Stimulated activated memory B cell treated with anti-CD40 and anti-IgM and Interleukin-4, amounts not matched to agents 10 μg/mL and 1 μg/mL and 100 μg/mL, for 72 hours (primary cell): ENCODE measurements at regions not wholly inside any gene's neighbourhood (a gene's known extent, or its start where the extent isn't known, plus 50 kb on each side); places are given as distances from the start of the nearest gene placed in this dataset.
A peak's percentile ranks its signal among the peaks of the same experiment; 100 is the strongest.

Experiments used
- ATAC-seq: fragments of 150-1000 bp; cut with Tn5 transposase; 2 replicates; pipeline ENCODE4 v1.10.0; 2021
- H3K27ac Mint-ChIP-seq: one replicate; pipeline ENCODE4 v1.8.0; 2022; ENCODE audit warnings: mild to moderate bottlenecking, mixed read lengths
- H3K27me3 Mint-ChIP-seq: one replicate; pipeline ENCODE4 v1.8.0; 2022; ENCODE audit warnings: mixed read lengths
- H3K36me3 Mint-ChIP-seq: one replicate; pipeline ENCODE4 v1.8.0; 2022; ENCODE audit warnings: mixed read lengths
- H3K4me1 Mint-ChIP-seq: one replicate; pipeline ENCODE4 v1.8.0; 2022; ENCODE audit warnings: mixed read lengths
- H3K4me3 Mint-ChIP-seq: one replicate; pipeline ENCODE4 v1.8.0; 2022; ENCODE audit warnings: mild to moderate bottlenecking, moderate library complexity, mixed read lengths
- H3K9me3 Mint-ChIP-seq: one replicate; pipeline ENCODE4 v1.8.0; 2022; ENCODE audit warnings: mixed read lengths

DNA sequence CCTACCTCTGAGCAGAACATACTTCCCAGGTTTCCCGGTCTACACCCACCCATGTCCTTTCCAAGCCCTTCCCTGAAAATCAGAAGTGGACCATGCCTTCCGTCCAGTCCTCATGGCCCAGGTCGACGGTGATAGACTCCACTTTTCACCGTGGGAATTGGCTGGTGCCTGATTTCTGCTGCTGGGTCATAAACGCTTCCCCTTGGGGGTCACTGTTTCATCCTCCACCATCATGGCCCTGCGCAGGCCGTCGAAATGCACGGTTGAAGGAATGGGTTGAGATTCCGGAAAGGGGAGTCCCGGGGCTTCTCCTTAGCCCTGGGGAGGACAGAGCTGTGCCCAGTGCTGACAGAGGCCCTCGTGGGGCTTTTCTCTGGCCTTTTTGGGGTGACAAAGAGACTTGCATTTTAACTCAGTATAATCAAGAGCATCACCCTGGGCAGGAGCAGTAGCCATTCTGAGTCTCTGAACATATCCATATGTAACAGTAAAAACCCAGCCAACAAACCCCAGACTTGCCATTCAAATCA lies 75.5 kb downstream of the SOX1 start:
- H3K9me3 Mint-ChIP-seq = peaks cover 5% of the 10 kb centered on the region
- H3K4me1 Mint-ChIP-seq = no peaks in the 10 kb centered on the region
- H3K27me3 Mint-ChIP-seq = peaks cover 16% of the 10 kb centered on the region
- ATAC-seq = no peak
- no peak overlapping the region for H3K27ac Mint-ChIP-seq
- no peak overlapping the region for H3K4me3 Mint-ChIP-seq
- H3K36me3 Mint-ChIP-seq = no peaks in the 10 kb centered on the region

DNA sequence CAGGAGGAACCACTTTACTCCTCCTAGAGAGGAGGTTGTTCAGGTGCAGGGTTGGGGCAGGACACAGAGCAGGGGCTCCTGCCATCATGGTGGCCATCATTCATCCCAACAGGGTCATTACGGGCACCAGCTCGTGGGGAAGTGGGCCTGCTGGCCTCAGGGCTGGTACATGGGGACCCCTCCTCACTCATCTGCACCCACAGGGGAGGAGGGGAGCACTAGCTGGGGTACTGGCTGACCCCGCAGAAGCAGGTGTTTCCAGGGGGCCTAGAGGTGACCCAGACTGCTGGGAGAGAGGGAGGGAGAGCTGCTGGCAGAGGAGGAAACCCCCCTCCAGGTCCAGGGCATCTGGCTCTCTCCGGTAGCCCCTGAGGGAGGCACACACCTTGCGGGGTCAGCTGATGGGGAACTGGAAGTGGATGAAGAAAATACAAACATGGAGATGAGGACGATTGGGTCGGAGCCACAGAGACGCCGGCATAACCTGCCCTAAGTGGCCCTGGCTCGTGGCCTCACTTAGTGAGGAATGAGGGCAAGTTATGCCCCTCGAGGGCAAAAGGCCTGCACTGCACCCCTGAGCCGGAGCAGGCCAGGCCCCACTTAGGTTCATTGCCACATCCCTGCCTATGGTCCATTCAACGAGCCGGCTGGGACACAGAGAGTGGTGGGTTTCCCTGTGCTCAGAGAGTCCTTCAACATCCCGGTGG lies 76.2 kb downstream of the SOX1 start:
- peaks cover 16% of the 10 kb centered on the region for H3K27me3 Mint-ChIP-seq
- no peak overlapping the region for H3K4me3 Mint-ChIP-seq
- no peak overlapping the region for H3K27ac Mint-ChIP-seq
- H3K36me3 Mint-ChIP-seq = no peaks in the 10 kb centered on the region
- no peaks in the 10 kb centered on the region for H3K4me1 Mint-ChIP-seq
- no peak for ATAC-seq
- peaks cover 7% of the 10 kb centered on the region for H3K9me3 Mint-ChIP-seq

DNA sequence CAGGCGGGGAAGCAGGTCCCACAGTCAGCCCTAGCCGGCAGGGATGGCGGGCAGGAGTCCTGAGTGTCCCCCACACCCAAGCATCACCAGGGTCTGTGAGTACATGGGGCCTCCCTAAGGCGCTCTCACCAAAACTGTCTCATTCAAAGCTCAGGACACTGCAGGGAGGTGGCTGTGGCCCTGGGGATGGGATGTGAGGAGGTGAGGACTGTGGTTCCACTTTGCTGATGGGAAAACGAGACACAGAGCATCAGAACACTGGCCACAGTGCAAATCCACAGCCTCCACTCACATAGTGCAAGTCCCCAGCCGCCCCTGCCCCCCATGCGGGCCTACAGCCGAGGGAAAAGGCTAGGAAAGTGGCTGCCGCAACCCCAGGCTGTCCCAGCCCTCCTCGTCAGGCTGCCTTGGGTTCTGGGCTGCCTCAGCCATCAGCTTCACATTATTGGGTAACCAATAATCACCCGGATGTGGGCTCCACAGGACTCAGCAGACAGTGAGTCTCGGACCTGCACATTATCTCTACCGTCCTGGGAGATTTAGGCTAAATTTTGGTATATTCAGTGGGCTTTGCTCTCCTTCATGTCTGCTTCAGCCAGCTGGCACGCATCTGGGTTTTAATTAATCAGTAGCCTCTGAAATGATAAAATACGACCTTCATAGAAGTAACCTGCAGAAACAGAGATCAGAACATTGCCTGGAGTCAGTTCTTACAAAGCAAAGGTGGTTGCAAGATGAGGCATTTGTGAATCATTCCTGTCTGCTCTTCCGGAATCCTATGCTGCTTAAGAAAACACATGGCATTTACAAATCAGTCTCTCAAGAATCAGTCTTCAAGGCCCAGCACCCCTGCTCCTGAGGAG lies 77.0 kb downstream of the SOX1 start:
- H3K27me3 Mint-ChIP-seq = peaks cover 16% of the 10 kb centered on the region
- H3K27ac Mint-ChIP-seq = no peak overlapping the region
- H3K4me1 Mint-ChIP-seq = no peaks in the 10 kb centered on the region
- peak; percentile 10 for ATAC-seq
- no peak overlapping the region for H3K4me3 Mint-ChIP-seq
- H3K36me3 Mint-ChIP-seq = no peaks in the 10 kb centered on the region
- H3K9me3 Mint-ChIP-seq = peaks cover 7% of the 10 kb centered on the region

DNA sequence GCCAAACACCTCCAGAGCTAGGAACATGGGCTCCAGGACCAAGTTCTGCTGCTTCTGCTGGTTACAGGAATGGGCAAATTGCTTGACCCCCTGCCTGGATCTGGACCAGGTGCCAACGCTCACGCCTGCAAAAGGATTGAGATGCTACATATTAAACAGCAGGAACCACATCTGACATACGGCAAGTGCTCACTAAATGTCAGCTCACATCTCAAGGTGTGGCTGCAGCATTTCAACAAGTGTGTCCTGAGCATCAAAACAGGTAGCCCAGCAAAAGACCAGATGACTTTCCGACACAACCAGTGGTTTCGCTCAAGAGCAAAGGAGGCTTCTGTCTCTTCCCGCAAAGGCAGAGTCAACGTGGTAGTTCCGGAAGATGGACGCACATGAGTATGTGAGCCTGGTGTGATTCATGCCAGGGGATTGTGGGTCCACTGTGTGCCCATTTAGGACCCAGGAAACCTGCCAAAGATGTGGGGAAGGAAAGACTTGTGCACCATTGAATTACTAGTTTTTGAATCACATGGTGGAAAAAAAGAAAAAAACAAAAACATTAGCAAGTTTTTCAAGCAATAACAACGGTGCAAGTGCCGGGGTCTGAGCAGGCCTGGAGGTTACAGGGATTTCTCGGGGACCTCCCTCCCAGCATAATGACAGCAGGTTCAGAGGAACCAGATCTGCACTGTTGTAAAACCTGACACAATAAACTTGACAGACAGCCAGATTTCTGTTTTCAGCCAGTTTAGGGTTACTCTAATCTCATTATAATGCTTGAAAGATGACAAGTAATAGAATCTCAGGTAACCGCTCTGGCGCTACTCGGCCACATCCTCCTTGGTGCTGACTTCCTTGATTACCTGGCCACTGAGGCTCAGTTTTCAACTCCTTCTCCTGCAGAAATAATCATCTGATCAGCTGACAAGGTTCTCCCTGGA lies 77.9 kb downstream of the SOX1 start:
- Mint-ChIP-seq H3K4me3 (no peak overlapping the region), H3K36me3 (no peaks in the 10 kb centered on the region), H3K4me1 (no peaks in the 10 kb centered on the region), H3K27ac (no peak overlapping the region), H3K27me3 (peaks cover 16% of the 10 kb centered on the region), H3K9me3 (peaks cover 7% of the 10 kb centered on the region)
- ATAC-seq = no peak

DNA sequence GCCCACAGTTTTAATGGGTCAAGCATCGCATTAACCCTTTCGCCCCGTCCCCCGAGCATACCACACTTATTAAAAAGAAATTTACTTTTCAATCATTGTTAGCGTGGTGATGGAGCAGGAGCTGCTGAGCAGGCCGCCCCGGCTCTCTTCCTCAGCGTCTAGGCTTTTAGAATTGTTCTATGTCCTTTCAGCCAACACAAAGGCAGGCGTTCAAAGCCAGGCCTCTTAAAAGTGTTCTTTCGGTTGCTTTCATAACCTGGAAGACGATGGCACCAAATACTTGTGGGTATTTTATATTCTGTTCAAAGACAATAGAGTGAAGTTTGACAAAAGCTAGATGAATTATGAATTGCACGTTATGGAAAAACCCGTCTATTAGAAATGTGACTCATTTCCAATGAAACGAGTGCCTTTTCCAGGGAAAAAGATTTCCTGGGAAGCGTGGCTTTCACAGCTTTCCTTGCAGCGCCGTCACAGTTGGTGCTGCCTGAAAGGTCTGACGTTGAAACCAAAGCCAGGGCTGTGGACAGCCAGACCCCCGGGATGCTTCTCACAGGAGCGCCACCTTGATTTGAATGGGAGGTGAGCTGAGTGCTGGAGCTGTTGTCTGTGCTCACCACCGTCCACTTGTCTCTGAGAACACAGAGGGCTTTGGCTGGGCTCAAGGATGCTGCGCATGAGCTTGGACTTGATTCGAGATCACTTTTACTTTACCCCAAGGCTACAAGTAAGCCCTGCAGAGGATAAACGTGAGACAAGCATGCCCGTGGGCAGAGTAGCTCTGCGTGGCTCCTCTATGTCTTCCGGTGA lies 78.8 kb downstream of the SOX1 start:
- Mint-ChIP-seq H3K4me1 (no peaks in the 10 kb centered on the region), H3K4me3 (no peak overlapping the region), H3K27me3 (peaks cover 16% of the 10 kb centered on the region), H3K36me3 (no peaks in the 10 kb centered on the region), H3K27ac (no peak overlapping the region), H3K9me3 (peaks cover 7% of the 10 kb centered on the region)
- ATAC-seq = no peak

DNA sequence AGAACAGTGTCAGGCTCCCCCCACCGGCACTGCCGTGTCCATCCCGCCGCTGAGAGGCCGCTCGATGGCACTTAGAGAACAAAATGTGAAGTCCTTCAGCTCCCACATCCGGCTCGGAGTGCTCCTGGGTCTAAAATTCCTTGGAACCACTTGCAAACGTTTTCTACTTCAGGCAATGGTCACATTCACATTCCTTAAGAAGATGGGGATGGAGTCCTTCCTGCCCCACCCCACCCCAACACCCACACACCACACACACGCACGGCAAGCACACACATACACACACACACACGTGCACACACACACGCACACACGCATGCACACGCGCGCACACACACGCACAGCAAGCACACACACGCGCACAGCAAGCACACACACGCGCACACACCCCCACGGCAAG lies 83.4 kb downstream of the SOX1 start:
- H3K27me3 Mint-ChIP-seq = no peaks in the 10 kb centered on the region
- H3K4me1 Mint-ChIP-seq = no peaks in the 10 kb centered on the region
- no peak overlapping the region for H3K27ac Mint-ChIP-seq
- peaks cover 7% of the 10 kb centered on the region for H3K9me3 Mint-ChIP-seq
- no peaks in the 10 kb centered on the region for H3K36me3 Mint-ChIP-seq
- H3K4me3 Mint-ChIP-seq = no peak overlapping the region
- ATAC-seq = no peak

DNA sequence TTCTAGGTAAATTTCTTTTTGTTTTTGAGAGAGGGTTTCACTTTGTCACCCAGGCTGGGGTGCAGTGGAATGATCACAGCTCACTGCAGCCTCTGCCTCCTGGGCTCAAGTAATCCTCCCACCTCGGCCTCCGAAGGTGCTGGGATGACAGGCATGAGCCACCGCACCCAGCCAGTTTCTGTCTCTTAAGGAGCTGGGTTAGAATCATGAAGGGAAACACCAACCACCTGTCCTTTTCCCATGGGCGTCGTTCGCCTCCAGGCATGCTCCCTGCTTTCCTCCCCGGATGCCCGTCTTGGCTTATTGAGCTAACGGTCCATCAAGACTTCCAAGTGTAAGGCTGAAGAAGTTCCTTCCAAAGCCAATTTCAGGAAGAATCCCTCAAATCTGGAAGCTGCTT lies 85.9 kb downstream of the SOX1 start:
- ATAC-seq = no peak
- no peak overlapping the region for H3K4me3 Mint-ChIP-seq
- no peaks in the 10 kb centered on the region for H3K36me3 Mint-ChIP-seq
- peaks cover 4% of the 10 kb centered on the region for H3K9me3 Mint-ChIP-seq
- H3K4me1 Mint-ChIP-seq = no peaks in the 10 kb centered on the region
- no peak overlapping the region for H3K27ac Mint-ChIP-seq
- no peaks in the 10 kb centered on the region for H3K27me3 Mint-ChIP-seq

DNA sequence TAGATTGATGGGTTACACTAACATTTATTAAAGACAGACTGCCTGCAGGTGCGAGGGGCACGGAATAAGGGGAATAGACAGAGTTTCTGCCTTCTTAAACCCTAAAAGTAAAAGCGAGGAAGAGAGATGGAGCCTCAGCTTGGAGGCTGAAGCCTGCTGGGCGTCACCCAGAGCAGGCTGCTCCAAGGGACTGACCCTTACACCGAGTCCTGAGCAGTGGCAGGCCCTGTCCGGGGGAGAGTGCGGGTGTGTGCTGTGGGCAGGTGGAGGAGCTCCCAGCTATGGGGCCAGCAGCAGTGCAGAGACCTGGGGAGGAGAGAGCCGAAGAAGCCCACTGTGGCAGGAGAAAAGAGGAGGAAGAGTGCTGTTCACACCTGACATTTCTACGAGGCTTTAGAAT lies 86.4 kb downstream of the SOX1 start:
- Mint-ChIP-seq H3K9me3 (peaks cover 4% of the 10 kb centered on the region), H3K36me3 (no peaks in the 10 kb centered on the region), H3K4me3 (no peak overlapping the region), H3K4me1 (no peaks in the 10 kb centered on the region), H3K27me3 (no peaks in the 10 kb centered on the region), H3K27ac (no peak overlapping the region)
- no peak for ATAC-seq

DNA sequence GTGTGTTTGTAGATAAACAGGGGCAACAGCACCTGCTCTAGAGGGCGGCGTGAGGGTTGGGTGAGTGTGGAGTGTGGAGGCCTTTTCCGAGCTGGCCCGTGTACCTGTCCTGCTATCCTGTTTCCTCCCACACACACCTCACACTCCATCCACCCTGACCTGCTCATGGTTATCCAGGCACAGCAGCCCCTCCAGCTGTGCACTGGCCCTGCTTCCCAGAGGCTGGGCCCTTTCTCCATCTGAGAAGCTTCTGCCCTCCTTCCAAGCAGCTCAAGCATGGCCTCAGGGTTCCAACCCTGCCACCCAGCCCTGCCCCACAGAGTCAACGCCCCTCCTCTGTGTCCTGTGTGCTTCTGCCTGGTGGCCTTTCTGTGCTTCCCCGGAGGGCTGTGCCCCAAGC lies 86.9 kb downstream of the SOX1 start:
- Mint-ChIP-seq H3K9me3 (peaks cover 6% of the 10 kb centered on the region), H3K4me1 (no peaks in the 10 kb centered on the region)

DNA sequence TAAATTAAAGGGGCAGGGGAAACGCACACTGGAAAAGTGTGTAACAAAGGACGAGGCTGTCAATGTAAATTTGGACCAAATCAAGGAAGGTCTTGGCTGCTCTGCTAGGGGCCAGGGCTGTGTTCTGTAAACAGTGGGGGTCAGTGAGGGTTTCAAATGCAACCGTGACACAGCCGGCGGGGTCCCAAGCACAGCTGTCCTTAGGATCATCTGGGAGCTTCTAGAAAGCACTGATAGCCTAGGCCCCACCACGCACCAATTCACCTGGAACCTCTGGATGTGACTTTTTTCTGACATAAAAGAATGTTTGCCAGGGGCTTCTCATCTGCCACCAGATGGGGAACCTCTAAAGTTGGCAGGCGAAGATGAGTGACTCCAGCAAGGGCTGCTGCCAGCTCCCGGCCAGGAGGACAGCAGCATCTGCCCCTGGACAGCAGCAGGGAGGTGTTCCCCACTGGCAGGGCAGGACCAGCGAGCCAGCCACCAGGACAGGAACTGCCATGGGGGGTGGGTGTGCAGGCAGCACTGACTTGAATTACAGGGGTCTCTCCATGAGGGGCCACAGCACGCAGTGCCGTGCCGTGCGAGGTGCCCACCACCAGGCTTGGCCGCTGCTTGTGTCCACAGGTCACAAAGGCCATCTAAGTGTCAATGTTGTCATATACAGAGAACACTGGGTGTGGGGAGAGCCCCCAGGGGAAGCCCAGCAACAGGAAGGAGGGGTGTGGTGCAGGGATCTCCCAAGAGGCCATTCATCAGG lies 87.5 kb downstream of the SOX1 start:
- no peak for ATAC-seq
- no peaks in the 10 kb centered on the region for H3K4me1 Mint-ChIP-seq
- no peak overlapping the region for H3K27ac Mint-ChIP-seq
- peaks cover 8% of the 10 kb centered on the region for H3K9me3 Mint-ChIP-seq
- H3K27me3 Mint-ChIP-seq = no peaks in the 10 kb centered on the region
- no peak overlapping the region for H3K4me3 Mint-ChIP-seq
- H3K36me3 Mint-ChIP-seq = no peaks in the 10 kb centered on the region

More for the DNA sequence above, 86.9 kb downstream of the SOX1 start:
- no peak overlapping the region for H3K4me3 Mint-ChIP-seq
- no peak for ATAC-seq
- no peak overlapping the region for H3K27ac Mint-ChIP-seq
- H3K27me3 Mint-ChIP-seq = no peaks in the 10 kb centered on the region
- H3K36me3 Mint-ChIP-seq = no peaks in the 10 kb centered on the region

DNA sequence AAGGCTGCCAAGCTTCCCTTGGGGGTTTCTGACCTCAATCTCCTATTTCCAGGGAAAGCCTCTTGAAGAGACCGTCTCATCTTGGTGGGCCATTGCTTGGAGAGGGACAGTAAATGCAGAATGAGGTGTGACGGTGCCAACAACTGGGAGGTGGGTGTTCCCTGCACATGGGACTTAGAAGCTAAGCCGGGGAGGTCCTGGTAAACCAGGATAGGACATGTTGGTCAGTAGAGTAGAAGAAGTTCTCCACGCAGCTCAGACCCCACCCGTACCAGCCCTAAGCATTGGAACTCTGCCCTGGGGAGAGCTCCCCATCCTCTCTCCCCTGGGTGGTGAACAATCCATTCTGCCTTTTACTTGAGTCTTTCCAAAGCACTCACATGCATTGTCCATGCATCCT lies 92.0 kb downstream of the SOX1 start:
- Mint-ChIP-seq H3K36me3 (no peaks in the 10 kb centered on the region), H3K4me3 (no peak overlapping the region), H3K9me3 (peaks cover 8% of the 10 kb centered on the region), H3K4me1 (no peaks in the 10 kb centered on the region), H3K27me3 (peaks cover 12% of the 10 kb centered on the region), H3K27ac (no peak overlapping the region)
- no peak for ATAC-seq

DNA sequence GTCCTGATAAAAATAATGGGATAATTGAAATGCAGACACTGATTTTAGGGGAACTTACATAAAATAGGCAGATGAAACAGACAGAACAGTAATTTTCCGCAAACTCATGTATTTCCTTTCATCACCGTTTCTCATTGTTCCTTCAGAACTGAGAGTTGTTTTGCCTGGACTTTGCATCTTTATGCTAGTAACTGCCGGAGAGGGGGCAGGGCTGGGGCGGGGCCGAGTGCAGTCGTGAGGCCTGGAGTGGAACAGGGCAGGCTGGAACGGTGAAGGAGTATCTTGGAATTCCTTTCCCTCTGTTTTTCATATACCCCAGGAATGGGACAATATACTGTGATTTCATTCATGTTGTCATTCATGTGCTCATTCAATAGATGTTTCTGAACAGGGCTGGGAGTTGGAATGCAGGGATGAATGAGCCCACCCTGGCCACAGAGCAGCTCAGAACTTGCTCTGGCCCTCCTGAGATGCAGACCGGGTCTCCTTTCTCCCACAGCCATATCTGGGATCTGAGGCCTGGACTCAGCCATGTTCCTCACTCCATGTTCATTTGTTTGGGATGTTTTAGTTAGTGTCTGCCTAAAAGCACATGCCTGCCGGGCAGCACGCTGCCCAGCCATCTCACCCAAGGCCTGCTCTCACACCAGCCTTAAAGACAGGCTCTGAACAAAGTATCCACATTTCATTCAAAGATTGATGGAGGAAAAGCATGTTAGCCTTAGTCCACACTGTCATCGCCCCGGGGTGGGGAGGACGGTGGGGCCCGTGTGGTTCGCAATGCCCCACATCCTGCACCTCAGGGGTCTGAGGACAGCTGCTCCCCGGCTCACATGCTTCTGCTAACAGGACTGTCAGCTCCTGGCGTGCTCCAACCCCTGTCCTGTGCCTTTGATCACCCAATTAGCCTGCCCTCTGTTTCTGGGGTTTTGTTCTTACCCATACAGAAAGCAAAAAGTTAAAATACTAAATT lies 92.9 kb downstream of the SOX1 start:
- no peak overlapping the region for H3K27ac Mint-ChIP-seq
- H3K9me3 Mint-ChIP-seq = peaks cover 8% of the 10 kb centered on the region
- ATAC-seq = no peak
- H3K4me3 Mint-ChIP-seq = no peak overlapping the region
- H3K27me3 Mint-ChIP-seq = peaks cover 12% of the 10 kb centered on the region
- H3K36me3 Mint-ChIP-seq = no peaks in the 10 kb centered on the region
- H3K4me1 Mint-ChIP-seq = no peaks in the 10 kb centered on the region

DNA sequence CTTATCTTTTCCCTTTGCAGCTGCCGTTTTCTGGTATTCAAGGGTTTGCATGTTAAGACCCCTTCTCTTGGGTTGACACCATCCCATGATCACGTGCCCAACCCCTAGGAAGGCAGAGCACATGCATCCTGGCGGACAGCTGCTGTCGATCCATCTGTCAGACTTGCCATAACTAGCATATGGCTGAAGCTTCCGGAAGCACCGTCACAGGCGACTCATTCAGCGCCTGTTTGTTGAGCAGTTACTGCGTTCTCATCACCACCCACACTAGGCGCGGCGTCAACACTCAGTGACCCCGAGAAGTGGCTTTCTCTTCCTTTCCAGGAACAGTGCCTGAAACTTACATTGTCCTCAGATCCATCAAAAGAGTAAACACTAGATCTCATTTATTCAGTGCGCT lies 93.6 kb downstream of the SOX1 start:
- peaks cover 12% of the 10 kb centered on the region for H3K27me3 Mint-ChIP-seq
- peaks cover 8% of the 10 kb centered on the region for H3K9me3 Mint-ChIP-seq
- no peak overlapping the region for H3K4me3 Mint-ChIP-seq

More for the DNA sequence above, 93.6 kb downstream of the SOX1 start:
- no peaks in the 10 kb centered on the region for H3K36me3 Mint-ChIP-seq
- H3K27ac Mint-ChIP-seq = no peak overlapping the region
- no peaks in the 10 kb centered on the region for H3K4me1 Mint-ChIP-seq
- ATAC-seq = no peak
